Stimulated activated naive CD8-positive, alpha-beta T cell treated with anti-CD3 and anti-CD28 coated beads, Interleukin-15, Interleukin-2, amounts not matched to agents 100 ng/mL and 50 ng/mL, for 24 hours (primary cell): ENCODE measurements at regions not wholly inside any gene's neighbourhood (a gene's known extent, or its start where the extent isn't known, plus 50 kb on each side); places are given as distances from the start of the nearest gene placed in this dataset.

ENCODE experiments used
- H3K27ac Mint-ChIP-seq: one replicate; pipeline ENCODE4 v1.8.0; 2021; ENCODE audit warnings: mild to moderate bottlenecking, mixed read lengths
- H3K27me3 Mint-ChIP-seq: one replicate; pipeline ENCODE4 v1.8.0; 2021; ENCODE audit warnings: mixed read lengths
- H3K36me3 Mint-ChIP-seq: one replicate; pipeline ENCODE4 v1.8.0; 2021; ENCODE audit warnings: low read depth, mixed read lengths
- H3K4me1 Mint-ChIP-seq: one replicate; pipeline ENCODE4 v1.8.0; 2021; ENCODE audit warnings: low read depth, mixed read lengths
- H3K4me3 Mint-ChIP-seq: one replicate; pipeline ENCODE4 v1.8.0; 2021; ENCODE audit warnings: mild to moderate bottlenecking, mixed read lengths
- H3K9me3 Mint-ChIP-seq: one replicate; pipeline ENCODE4 v1.8.0; 2021; ENCODE audit warnings: mixed read lengths

DNA sequence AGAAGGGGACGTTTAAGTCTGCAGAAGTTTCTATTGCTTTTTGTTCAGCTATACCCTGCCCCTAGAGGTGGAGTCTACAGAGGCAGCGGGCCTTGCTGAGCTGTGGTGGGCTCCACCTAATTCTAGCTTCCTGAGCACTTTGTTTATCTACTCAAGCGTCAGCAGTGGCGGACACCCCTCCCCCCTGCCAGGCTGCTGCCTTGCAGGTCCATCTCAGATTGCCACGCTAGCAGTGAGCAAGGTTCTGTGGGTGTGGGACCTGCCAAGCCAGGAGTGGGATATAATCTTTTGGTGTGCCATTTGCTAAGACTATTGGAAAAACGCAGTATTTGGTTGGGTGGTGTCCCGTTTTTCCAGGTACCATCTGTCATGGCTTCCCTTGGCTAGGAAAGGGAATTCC lies 147.3 kb upstream of the PRPS1L1 start:
- Mint-ChIP-seq H3K36me3 (no peaks in the 10 kb centered on the region), H3K27me3 (peaks cover 3% of the 10 kb centered on the region), H3K27ac (no peak overlapping the region)

DNA sequence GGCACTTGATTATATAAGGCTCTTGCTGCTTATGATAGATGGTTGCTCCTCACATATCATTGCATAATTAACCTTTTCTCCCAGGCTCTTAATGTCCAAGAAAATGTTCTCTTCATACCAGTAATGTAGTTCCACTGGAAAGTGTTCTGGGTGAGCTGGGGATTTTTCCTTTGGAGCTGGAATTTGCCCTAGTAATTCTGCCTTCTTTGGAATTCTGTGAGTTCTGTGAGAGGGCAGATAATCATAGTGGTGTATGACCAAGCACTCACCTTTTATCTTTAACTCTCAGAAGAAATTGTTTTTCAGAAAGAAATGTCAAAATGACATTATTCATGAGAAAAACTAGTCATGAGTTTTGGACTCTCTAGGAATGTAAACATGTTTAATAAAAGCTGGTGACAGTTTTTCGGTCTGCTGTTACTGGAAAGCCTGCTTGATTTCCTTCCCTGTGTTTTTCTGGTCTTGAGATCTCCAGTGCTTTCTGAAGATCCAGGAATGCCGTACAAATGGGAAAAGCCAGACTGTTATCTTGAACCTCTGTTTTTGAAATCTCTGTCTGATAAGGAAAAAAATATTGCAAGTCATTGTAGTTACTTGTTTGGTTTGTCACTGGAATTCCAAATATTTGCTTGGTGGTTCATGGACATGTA lies 148.3 kb upstream of the PRPS1L1 start:
- Mint-ChIP-seq H3K27me3 (peaks cover 3% of the 10 kb centered on the region), H3K36me3 (no peaks in the 10 kb centered on the region), H3K9me3 (no peaks in the 10 kb centered on the region), H3K27ac (no peak overlapping the region), H3K4me1 (peaks cover 10% of the 10 kb centered on the region), H3K4me3 (no peak overlapping the region)

More for the DNA sequence above, 147.3 kb upstream of the PRPS1L1 start:
- H3K9me3 Mint-ChIP-seq = no peaks in the 10 kb centered on the region
- no peak overlapping the region for H3K4me3 Mint-ChIP-seq
- peaks cover 10% of the 10 kb centered on the region for H3K4me1 Mint-ChIP-seq

DNA sequence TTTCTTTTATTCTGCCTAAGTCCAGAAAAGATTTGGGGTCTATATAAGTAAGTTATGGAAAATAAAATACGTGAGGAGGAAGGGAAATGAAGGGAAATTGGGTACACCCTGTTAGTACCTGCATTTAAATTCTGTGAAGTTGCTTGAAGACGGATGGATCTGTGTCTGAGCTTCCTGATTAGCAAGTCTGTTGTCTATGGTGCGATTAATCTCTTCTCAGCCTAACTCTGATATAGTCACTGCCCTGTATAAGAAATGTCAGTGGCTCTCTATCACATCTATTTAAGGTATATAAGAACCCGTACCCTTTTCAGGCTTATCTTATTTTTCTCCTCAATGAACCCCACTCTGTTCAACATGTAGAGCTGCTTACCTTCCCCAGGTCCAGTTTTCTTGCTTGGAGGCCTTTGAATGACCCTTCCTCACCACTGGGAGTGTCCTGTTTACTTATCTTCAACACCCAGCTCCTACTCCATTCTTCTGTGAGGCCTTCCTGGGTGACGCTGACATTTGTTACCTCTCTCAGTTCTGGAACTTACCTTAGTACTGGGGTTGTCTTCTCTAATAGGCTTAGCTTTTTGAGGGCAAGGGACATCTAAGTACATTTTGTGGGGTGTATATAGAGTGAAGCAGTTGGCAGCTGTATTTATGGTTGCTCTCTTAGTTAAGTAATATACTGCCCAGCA lies 149.6 kb upstream of the PRPS1L1 start:
- peaks cover 10% of the 10 kb centered on the region for H3K4me1 Mint-ChIP-seq
- peaks cover 3% of the 10 kb centered on the region for H3K27me3 Mint-ChIP-seq
- H3K36me3 Mint-ChIP-seq = no peaks in the 10 kb centered on the region
- no peak overlapping the region for H3K4me3 Mint-ChIP-seq
- H3K9me3 Mint-ChIP-seq = no peaks in the 10 kb centered on the region
- H3K27ac Mint-ChIP-seq = no peak overlapping the region

DNA sequence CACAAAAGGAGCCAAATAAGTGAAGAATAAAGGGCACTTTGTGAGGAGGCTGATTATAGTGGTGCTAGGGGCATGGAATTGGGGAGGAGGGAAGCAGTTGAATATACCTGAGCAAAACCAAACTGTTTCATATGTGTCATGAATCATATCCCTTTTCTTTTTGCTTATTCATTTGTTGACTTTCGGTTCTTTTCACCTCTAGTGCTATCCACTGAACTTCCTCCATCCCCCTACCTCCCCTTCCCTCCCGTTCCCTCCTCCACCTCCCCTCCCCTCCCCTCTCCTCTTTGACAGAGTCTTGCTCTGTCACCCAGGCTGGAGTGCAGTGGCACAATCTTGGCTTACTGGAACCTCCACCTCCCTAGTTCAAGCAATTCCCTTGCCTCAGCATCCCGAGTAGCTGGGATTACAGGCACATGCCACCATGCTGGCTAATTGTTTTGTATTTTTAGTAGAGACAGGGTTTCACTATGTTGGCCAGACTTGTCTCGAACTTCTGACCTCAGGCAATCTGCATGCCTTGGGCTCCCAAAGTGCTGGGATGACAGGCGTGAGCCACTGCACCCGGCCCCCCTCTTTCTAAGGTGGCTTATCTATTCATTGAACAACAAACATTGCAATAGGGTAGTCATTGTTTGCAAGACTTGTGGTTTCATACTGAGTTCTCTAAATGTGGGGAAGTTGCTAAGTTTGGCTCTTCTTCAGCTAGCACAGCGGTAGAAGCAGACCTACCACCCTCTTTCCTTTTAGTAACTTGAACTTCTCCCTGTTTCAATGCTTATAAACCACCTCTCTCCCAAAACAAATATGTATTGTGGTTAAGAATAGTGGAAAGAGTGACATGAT lies 150.4 kb upstream of the PRPS1L1 start:
- peaks cover 10% of the 10 kb centered on the region for H3K4me1 Mint-ChIP-seq
- H3K9me3 Mint-ChIP-seq = no peaks in the 10 kb centered on the region
- no peaks in the 10 kb centered on the region for H3K36me3 Mint-ChIP-seq
- no peak overlapping the region for H3K4me3 Mint-ChIP-seq
- peaks cover 6% of the 10 kb centered on the region for H3K27me3 Mint-ChIP-seq
- no peak overlapping the region for H3K27ac Mint-ChIP-seq

DNA sequence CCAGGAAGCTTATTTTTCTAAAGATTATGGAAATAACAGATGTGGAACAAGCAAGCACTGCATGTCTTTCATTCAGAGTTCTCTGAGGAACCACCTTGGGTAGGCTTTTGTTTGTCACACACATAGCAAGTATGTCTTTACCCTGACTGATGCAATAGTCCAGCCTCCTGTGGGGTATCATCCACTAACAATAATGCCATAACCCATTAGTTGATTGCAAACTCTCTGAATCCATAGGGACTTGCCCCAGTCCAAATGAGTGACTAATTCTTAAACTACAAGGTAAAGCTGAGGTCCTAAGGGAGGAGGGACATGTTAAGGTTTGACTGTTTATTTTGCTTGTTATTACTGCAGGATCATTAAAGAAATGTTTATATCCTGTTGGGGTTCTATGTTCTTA lies 151.4 kb upstream of the PRPS1L1 start:
- H3K27ac Mint-ChIP-seq = no peak overlapping the region
- no peaks in the 10 kb centered on the region for H3K9me3 Mint-ChIP-seq
- no peak overlapping the region for H3K4me3 Mint-ChIP-seq
- H3K27me3 Mint-ChIP-seq = peaks cover 6% of the 10 kb centered on the region
- no peaks in the 10 kb centered on the region for H3K36me3 Mint-ChIP-seq
- H3K4me1 Mint-ChIP-seq = peaks cover 10% of the 10 kb centered on the region

DNA sequence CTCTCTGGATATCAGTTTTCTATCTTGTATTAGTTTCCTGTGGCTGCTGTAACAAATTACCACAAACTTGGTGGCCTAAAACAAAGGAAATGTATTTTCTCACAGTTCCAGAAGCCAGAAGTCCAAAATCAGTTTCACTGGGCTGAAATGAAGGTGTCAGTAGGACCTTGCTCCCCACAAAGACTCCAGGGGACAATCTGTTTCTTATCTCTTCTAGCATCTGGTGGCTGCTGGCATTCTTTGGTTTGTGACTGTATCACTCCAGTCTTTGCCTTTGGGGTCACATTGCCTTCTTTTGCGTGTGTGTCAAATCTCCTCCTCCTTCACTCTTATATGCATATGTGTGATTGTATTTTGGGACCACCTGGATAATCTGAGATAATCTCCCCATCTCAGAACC lies 153.0 kb upstream of the PRPS1L1 start:
- H3K9me3 Mint-ChIP-seq = no peaks in the 10 kb centered on the region
- peaks cover 10% of the 10 kb centered on the region for H3K4me1 Mint-ChIP-seq
- no peak overlapping the region for H3K4me3 Mint-ChIP-seq
- no peak overlapping the region for H3K27ac Mint-ChIP-seq
- H3K36me3 Mint-ChIP-seq = no peaks in the 10 kb centered on the region
- H3K27me3 Mint-ChIP-seq = peaks cover 6% of the 10 kb centered on the region

DNA sequence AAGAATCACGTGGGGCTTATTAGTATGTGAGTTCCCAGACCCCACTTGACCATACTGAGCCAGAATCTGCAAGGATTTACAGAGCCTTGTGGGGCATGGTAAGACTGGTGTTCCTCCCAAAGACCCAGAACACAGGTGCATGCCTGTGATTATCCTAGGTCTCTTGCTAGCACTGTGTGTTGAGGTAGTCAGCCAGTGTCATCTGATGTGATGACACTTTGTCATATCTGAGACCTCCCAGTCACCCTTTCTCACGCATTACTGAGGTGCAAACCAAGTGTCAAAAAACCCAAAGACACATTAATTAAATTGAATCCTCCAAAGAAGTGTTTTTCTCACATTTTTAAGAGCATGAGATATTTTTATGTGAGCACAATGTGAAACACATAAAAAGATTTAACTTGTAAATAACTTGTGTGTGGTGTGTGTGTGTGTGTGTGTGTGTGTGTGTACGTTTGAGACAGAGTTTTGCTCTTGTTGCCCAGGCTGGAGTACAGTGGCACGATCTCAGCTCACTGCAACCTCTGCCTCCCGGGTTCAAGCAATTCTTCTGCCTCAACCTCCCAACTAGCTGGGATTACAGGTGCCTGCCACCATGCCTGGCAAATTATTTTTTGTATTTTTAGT lies 162.0 kb upstream of the PRPS1L1 start:
- H3K27me3 Mint-ChIP-seq = no peaks in the 10 kb centered on the region

DNA sequence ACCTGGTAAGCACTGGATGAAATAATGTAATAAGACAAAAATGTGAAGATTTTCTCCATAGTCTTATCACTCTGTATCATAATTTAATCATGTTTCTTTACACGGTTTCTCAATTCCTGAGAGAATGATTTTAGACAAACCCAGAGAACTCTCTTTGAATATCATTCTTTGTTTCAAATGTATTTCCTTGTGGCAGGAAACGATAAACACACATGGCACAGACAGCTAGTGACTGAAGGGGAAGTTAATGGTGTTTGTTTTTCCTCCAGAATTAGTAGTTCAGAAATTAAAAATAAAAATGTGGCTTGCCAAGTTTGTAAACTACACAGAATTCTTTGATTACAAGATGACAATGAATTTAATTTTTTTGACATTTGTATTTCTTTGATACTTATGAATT lies 163.7 kb upstream of the PRPS1L1 start:
- H3K27me3 Mint-ChIP-seq = no peaks in the 10 kb centered on the region
- H3K9me3 Mint-ChIP-seq = no peaks in the 10 kb centered on the region
- H3K36me3 Mint-ChIP-seq = no peaks in the 10 kb centered on the region
- H3K4me1 Mint-ChIP-seq = no peaks in the 10 kb centered on the region
- H3K27ac Mint-ChIP-seq = no peak overlapping the region
- H3K4me3 Mint-ChIP-seq = no peak overlapping the region

More for the DNA sequence above, 162.0 kb upstream of the PRPS1L1 start:
- no peaks in the 10 kb centered on the region for H3K9me3 Mint-ChIP-seq
- no peaks in the 10 kb centered on the region for H3K36me3 Mint-ChIP-seq
- no peak overlapping the region for H3K27ac Mint-ChIP-seq
- no peaks in the 10 kb centered on the region for H3K4me1 Mint-ChIP-seq
- H3K4me3 Mint-ChIP-seq = no peak overlapping the region

DNA sequence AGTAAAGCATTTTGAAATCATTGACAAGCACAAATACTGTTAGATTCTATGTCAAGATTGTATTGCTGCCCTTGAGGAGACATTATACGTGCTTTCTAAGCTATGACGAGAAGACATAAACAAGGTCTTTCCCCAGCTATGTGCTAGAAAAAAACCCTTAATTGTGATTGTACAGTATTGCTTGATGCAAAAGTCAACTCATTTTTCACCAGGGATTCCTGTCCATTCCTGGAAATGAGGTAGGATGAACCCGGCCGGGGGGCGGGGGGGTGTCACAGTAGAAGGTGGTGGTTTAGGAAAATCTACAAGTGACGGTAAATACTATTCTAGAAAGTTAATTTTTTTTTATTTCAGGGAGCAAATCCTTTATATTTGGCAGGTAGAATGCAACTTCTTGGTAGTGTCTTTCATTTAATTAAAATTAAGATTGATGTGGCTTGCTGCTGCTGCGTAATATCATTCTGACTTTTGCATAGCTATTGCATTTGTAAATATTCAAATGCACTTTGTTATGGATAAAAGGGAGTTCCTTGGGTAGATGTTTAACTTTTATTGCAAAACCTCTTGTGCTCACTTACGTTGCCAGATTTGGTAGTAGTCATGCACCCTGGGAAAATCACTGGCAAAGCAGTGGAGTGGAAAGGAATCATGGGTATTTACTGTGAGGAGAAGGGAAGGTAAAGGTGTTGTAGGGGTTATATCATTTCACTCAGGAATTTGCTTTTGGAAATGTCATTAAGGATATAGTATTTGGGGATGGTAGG lies 164.4 kb upstream of the PRPS1L1 start:
- Mint-ChIP-seq H3K36me3 (no peaks in the 10 kb centered on the region), H3K4me3 (no peak overlapping the region), H3K4me1 (no peaks in the 10 kb centered on the region), H3K27me3 (no peaks in the 10 kb centered on the region), H3K9me3 (no peaks in the 10 kb centered on the region), H3K27ac (no peak overlapping the region)

DNA sequence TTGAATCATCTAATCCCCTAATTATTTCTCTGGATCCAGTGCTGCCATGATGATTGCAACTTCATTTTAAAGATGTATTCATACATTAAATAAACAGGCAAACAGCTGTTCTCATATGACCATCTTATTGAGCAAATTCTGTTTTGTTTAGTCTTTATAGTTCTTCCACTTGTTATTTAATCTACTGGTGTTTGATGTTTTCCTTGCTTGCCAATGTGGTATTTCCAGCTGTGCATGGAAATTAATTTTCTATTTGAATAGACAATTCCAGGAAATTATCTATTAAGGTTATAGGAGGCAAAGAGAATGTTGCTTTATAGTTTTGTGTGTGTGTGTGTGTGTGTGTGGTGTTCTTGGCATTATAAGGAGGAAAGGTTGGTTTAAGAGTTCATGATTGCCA lies 167.0 kb upstream of the PRPS1L1 start:
- Mint-ChIP-seq H3K27me3 (no peaks in the 10 kb centered on the region), H3K4me3 (no peak overlapping the region), H3K9me3 (no peaks in the 10 kb centered on the region), H3K36me3 (no peaks in the 10 kb centered on the region), H3K27ac (no peak overlapping the region), H3K4me1 (no peaks in the 10 kb centered on the region)

DNA sequence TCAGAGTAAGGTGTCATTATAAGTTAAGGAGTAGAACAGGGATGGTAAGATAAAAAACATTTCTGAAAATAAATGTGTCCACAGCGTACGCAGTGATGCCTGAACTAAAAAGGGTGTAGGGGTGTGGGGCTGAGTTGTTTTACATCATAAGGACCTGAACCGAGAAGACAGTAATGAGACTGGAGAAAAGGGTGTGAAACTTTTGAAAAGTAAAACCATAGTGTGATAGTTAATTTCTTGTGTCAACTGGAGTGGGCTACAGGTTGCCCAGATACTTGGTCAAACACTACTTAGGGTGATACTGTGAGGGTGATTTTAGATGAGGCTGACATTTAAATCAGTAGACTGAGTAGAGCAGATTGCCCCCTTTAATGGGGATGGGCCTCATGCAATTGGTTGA lies 169.0 kb upstream of the PRPS1L1 start:
- Mint-ChIP-seq H3K4me3 (no peak overlapping the region), H3K36me3 (no peaks in the 10 kb centered on the region), H3K9me3 (no peaks in the 10 kb centered on the region), H3K27ac (no peak overlapping the region), H3K4me1 (no peaks in the 10 kb centered on the region), H3K27me3 (no peaks in the 10 kb centered on the region)

DNA sequence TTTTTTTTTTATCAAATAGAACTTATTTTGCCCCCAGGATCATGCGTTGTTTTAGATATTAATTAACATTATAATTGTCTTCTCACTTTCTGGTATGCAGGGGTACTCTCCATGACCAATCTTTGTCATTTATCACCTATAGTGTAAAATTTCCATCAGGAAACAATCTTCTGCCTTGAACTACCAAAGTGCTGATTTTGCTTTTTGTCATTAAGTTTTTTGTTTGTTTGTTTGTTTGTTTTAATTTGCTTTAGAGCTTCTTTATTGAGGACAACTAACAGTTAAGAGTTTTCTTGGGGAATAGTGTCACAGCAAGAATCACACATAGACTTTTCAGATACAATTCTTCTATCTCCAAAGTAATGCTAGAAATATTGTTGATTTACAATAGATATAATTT lies 171.2 kb upstream of the PRPS1L1 start:
- Mint-ChIP-seq H3K9me3 (no peaks in the 10 kb centered on the region), H3K27ac (no peak overlapping the region), H3K27me3 (no peaks in the 10 kb centered on the region), H3K4me1 (peaks cover 16% of the 10 kb centered on the region), H3K36me3 (no peaks in the 10 kb centered on the region), H3K4me3 (no peak overlapping the region)

DNA sequence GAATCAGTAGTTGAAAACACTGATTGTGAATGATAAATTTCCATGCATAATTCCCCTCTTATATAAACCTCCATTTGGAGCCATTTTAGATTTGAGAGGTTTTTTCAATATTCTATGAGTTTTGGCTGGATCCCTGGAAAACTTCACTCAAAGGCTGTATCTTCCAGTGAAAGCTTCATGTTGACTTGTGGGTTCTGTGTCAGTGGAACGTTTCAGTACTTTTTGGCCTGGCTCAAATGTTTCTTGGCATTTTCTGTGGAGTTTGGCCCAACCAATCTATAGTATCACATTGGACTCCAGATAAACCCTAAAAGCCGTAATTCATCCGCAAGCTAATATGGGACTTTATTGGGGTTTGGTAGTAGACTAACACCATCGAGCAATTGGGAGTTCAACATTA lies 172.6 kb upstream of the PRPS1L1 start:
- no peak overlapping the region for H3K27ac Mint-ChIP-seq
- no peaks in the 10 kb centered on the region for H3K9me3 Mint-ChIP-seq
- H3K36me3 Mint-ChIP-seq = no peaks in the 10 kb centered on the region
- H3K4me3 Mint-ChIP-seq = no peak overlapping the region
- no peaks in the 10 kb centered on the region for H3K27me3 Mint-ChIP-seq
- H3K4me1 Mint-ChIP-seq = peaks cover 16% of the 10 kb centered on the region

DNA sequence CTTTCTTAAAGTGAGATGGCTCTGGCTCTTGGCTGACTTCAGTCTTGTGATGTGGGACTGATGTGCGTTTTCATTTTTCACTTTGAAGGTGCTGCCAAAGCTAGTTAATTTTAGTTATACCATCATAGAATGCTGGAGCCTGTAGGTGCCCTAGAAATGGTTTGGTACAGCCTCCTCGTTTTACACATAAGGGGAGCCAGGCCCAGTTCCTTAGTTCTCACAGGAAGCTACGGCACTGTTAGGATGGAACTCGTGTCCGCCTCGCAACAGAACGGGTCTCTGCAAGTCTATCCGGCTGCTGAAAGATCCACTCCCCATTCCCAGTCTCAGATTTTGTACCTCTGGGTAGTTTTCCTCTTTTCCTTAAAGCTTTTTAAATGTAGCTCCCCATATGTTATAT lies 173.2 kb upstream of the PRPS1L1 start:
- no peak overlapping the region for H3K27ac Mint-ChIP-seq
- H3K4me1 Mint-ChIP-seq = peaks cover 16% of the 10 kb centered on the region
- no peaks in the 10 kb centered on the region for H3K36me3 Mint-ChIP-seq
- no peaks in the 10 kb centered on the region for H3K27me3 Mint-ChIP-seq
- H3K9me3 Mint-ChIP-seq = no peaks in the 10 kb centered on the region
- H3K4me3 Mint-ChIP-seq = no peak overlapping the region
